Kidney (tissue), 13 donors: ENCODE measurements at regions not wholly inside any gene's neighbourhood (a gene's known extent, or its start where the extent isn't known, plus 50 kb on each side); places are given as distances from the start of the nearest gene placed in this dataset.

Experiments
- DNase-seq, 5 donors: peaks; one replicate each; pipeline ENCODE4 v3.0.0-alpha.2; 2013 to 2020
- FAIRE-seq: peaks from 2 replicates; lab custom pipeline; 2012; peaks lifted over from hg19 to GRCh38; lab: Jason Lieb, UNC
- H3K27ac ChIP-seq, 2 donors: one replicate each; pipeline ENCODE4 v1.7.0; 2013; ENCODE audit warnings: low read depth in 2 of 2, low read length in 2 of 2, inconsistent platforms in 1 of 2
- H3K27me3 ChIP-seq: one replicate; pipeline ENCODE4 v1.7.1; 2013; ENCODE audit warnings: low read length, inconsistent platforms; ENCODE audit not compliant: control insufficient read depth, insufficient read depth
- H3K36me3 ChIP-seq, 3 donors: one replicate each; pipeline versions ENCODE4 v1.7.0 to v1.7.1; 2013; ENCODE audit warnings: low read length in 3 of 3, control low read depth in 1 of 3, inconsistent platforms in 1 of 3; ENCODE audit not compliant: insufficient read depth in 3 of 3, control insufficient read depth in 2 of 3
- H3K4me1 ChIP-seq, 3 donors: one replicate each; pipeline versions ENCODE4 v1.7.0 to v1.7.1; 2013; ENCODE audit warnings: low read length in 3 of 3, inconsistent platforms in 1 of 3, low read depth in 1 of 3; ENCODE audit not compliant: control insufficient read depth in 2 of 3, insufficient read depth in 2 of 3
- H3K4me3 ChIP-seq, 3 donors: one replicate each; pipeline versions ENCODE4 v1.7.0 to v1.8.1; 2013; ENCODE audit warnings: low read length in 3 of 3, control low read depth in 1 of 3, inconsistent platforms in 1 of 3
- H3K9ac ChIP-seq, 3 donors: one replicate each; pipeline versions ENCODE4 v1.7.0 to v1.7.1; 2013; ENCODE audit warnings: low read length in 3 of 3, control low read depth in 1 of 3, inconsistent platforms in 1 of 3
- H3K9me3 ChIP-seq, 3 donors: one replicate each; pipeline versions ENCODE4 v1.7.0 to v1.7.1; 2013; ENCODE audit warnings: low read length in 3 of 3, control low read depth in 1 of 3, inconsistent platforms in 1 of 3; ENCODE audit not compliant: control insufficient read depth in 2 of 3, insufficient read depth in 1 of 3
- CTCF ChIP-seq: IDR thresholded peaks from 3 replicates; pipeline ENCODE4 v1.5.1; 2012; ENCODE audit warnings: mild to moderate bottlenecking, moderate library complexity, borderline replicate concordance; ENCODE audit not compliant: insufficient read depth; ENCODE audit errors: extremely low read depth
- intact Hi-C: fragments of 100-400 bp; cut with DNase I; formaldehyde crosslinking; loops from one replicate; pipeline ENCODE4 v1.11.1; 2022
- donor health status: control.
- donor health status: control.
- donor health status: control.
- donor health status: control.
- donor health status: control.
- donor health status: DM: yes; HTN: yes; CAD: no.
- donor health status: Normal renal cell carcinoma (clear cell type).

DNA sequence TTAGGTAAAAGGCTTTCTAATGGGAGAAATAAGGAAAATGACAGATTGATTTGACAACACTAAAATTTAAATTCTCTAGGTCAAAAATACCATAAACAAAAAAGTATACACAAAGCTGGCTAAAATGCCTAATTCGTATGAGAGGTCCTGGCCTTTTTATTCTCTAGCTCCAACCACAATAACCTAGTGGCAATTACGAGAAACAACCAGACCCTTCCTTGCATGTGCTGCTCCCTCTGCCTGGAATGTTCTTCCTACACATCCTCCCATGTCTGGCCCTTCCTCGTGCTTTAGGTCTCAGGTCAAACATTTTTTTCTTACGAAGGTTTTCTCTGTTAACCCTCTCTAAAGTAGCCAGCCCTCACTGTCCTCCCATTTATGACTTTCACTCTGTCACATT lies 176.4 kb upstream of the PLPPR1 start:
- H3K4me3 ChIP-seq: no peak overlapping the region
- TF ChIP-seq CTCF: no peak
- no peaks in the 10 kb centered on the region for H3K36me3 ChIP-seq
- no peaks in the 10 kb centered on the region for H3K9me3 ChIP-seq
- FAIRE-seq (no peak), DNase-seq (no peak)
- no peaks in the 10 kb centered on the region for H3K4me1 ChIP-seq
- no peak overlapping the region for H3K27ac ChIP-seq
- no peaks in the 10 kb centered on the region for H3K27me3 ChIP-seq
- H3K9ac ChIP-seq: no peak overlapping the region
- intact Hi-C loops: no loop called here

DNA sequence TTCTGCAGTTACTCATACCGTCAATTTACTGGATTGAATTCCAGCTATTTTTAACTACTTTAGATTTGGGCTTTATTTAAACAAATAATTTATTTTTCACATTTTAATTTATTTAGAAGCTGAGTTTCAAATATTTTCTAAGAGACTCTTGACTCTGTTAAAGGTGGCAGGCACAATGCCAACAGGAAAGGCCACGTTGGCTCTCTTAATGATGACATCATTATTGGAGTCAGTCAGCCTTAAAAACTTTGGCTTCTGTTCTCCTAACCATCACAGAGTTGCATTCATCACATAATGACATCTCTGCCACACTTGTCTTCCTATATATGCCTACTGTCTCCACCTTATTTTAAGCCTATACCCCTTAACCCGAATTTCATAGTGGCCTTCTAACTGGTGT lies 172.3 kb upstream of the PLPPR1 start:
- Histone ChIP-seq H3K36me3 (no peaks in the 10 kb centered on the region), H3K27ac (no peak overlapping the region), H3K9me3 (peaks cover 0 to 7% (median 2%) of the 10 kb centered on the region in 3 donors), H3K4me3 (no peak overlapping the region), H3K4me1 (no peaks in the 10 kb centered on the region), H3K27me3 (no peaks in the 10 kb centered on the region), H3K9ac (no peak overlapping the region)
- DNase-seq (no peak), FAIRE-seq (no peak)
- intact Hi-C loops: no loop called here
- no peak for TF ChIP-seq CTCF

DNA sequence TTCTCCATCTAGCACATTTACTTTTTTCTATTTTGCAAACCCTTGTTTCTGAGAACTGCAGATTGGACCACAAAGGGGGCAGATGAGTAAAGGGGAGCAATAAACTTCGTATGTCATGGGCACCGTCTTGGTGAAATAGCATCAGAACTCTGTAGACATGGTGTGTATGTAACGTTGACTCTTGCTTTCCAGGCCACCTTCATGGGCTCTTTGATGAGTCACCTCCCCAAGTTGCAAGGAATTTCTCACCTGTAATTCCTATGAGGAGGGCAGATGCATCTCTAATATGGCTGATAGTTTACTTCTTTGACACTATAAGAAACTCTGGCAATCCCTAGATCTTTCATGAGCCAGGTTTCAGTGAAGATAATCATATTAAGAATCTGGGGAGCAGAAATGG lies 163.4 kb upstream of the PLPPR1 start:
- H3K36me3 ChIP-seq: no peaks in the 10 kb centered on the region
- DNase-seq (no peak), FAIRE-seq (no peak)
- H3K27me3 ChIP-seq: no peaks in the 10 kb centered on the region
- no peak overlapping the region for H3K9ac ChIP-seq
- TF ChIP-seq CTCF: no peak
- H3K4me3 ChIP-seq: no peak overlapping the region
- H3K4me1 ChIP-seq: no peaks in the 10 kb centered on the region
- intact Hi-C loops: no loop called here
- no peak overlapping the region for H3K27ac ChIP-seq
- peaks cover 0 to 10% (median 5%) of the 10 kb centered on the region in 3 donors for H3K9me3 ChIP-seq

GRCh38 chr9:100865648-100866047 lies 162.9 kb upstream of the PLPPR1 start:
- H3K27me3 ChIP-seq: no peaks in the 10 kb centered on the region
- no peak overlapping the region for H3K9ac ChIP-seq
- no peak overlapping the region for H3K27ac ChIP-seq
- no peak for DNase-seq
- no peaks in the 10 kb centered on the region for H3K4me1 ChIP-seq
- H3K36me3 ChIP-seq: no peaks in the 10 kb centered on the region
- TF ChIP-seq CTCF: no peak
- no peak overlapping the region for H3K4me3 ChIP-seq
- no peak for FAIRE-seq
- peaks cover 0 to 8% (median 3%) of the 10 kb centered on the region in 3 donors for H3K9me3 ChIP-seq
- intact Hi-C loops: no loop called here
